HepG2 (cell line): ENCODE measurements at regions not wholly inside any gene's neighbourhood (a gene's known extent, or its start where the extent isn't known, plus 50 kb on each side); places are given as distances from the start of the nearest gene placed in this dataset.

Source experiments
- ATAC-seq: fragments of 200-7000 bp; cut with Tn5 transposase; 3 replicates; pipeline ENCODE4 v1.9.1; 2020; ENCODE audit warnings: mild to moderate bottlenecking, moderate library complexity
- BruUV-seq: library from RNA; stranded (reverse); fragments of 400-500 nt; replicated peaks from 2 replicates; lab custom pipeline; 2021; lab: Mats Ljungman, UMichigan
- CTCF ChIA-PET: fragments of 300-600 bp; formaldehyde crosslinking; extraction: SDS; loops from one replicate; lab custom pipeline; 2021; ENCODE audit warnings: low total read pairs, inconsistent platforms, low intra/inter-chr PET ratio; lab: Yijun Ruan, JAX
- POLR2A ChIA-PET: fragments of 350-600 bp; sonication (Branson Sonifier 250); formaldehyde crosslinking; loops from one replicate; lab custom pipeline; 2020; ENCODE audit warnings: antibody characterized with exemption, inconsistent platforms; lab: Yijun Ruan, JAX
- DNase-seq: peaks from one replicate; pipeline ENCODE4 v3.0.0-alpha.2; 2015; ENCODE audit warnings: low spot score
- FAIRE-seq: peaks from 3 replicates; lab custom pipeline; 2011; peaks lifted over from hg19 to GRCh38; lab: Jason Lieb, UNC
- H2AFZ ChIP-seq: one replicate; pipeline ENCODE4 v1.6.1; 2011; ENCODE audit warnings: low read length, inconsistent platforms
- H3K27ac ChIP-seq: fragments of 300-600 bp; 3 replicates; pipeline ENCODE4 v1.8.0; 2011; ENCODE audit warnings: mixed run types, mild to moderate bottlenecking, mixed read lengths, low read length, inconsistent platforms; ENCODE audit not compliant: insufficient read depth; ENCODE audit errors: extremely low read length
- H3K27me3 ChIP-seq, 2 experiments: fragments of 200-600 bp in 1 of 2; 2 replicates in 1 of 2; 3 replicates in 1 of 2; pipeline versions ENCODE4 v1.6.0 to v1.8.0; 2011; ENCODE audit warnings: low read length in 2 of 2, mild to moderate bottlenecking in 2 of 2, moderate library complexity in 2 of 2, inconsistent platforms in 1 of 2; ENCODE audit not compliant: insufficient read depth in 2 of 2, control insufficient read depth in 1 of 2
- H3K36me3 ChIP-seq, 2 experiments: fragments of 200-600 bp in 1 of 2; replicated peaks in 1 of 2; 2 replicates in 1 of 2; 3 replicates in 1 of 2; pipeline versions ENCODE4 v1.5.1 to v1.8.0; 2011; ENCODE audit warnings: low read length in 2 of 2, inconsistent platforms in 1 of 2; ENCODE audit not compliant: insufficient read depth in 2 of 2, control insufficient read depth in 1 of 2
- H3K4me1 ChIP-seq: 2 replicates; pipeline ENCODE4 v1.5.1; 2012; ENCODE audit warnings: low read length, inconsistent platforms; ENCODE audit not compliant: insufficient read depth
- H3K4me2 ChIP-seq: 2 replicates; pipeline ENCODE4 v1.6.0; 2011; ENCODE audit warnings: low read depth, low read length, inconsistent platforms
- H3K4me3 ChIP-seq, 3 experiments: fragments of 200-600 bp in 1 of 3; sonication (generic), shearing (Covaris generic) in 1 of 3; replicated peaks in 1 of 3; 2 replicates each; pipeline ENCODE4 v1.5.1; 2011 to 2016; ENCODE audit warnings: low read length in 3 of 3, inconsistent platforms in 2 of 3, low read depth in 2 of 3, mild to moderate bottlenecking in 2 of 3, control low read depth in 1 of 3, mixed read lengths in 1 of 3; ENCODE audit not compliant: insufficient read depth in 1 of 3
- H3K79me2 ChIP-seq: one replicate; pipeline ENCODE4 v1.6.1; 2011; ENCODE audit warnings: low read length, inconsistent platforms; ENCODE audit not compliant: insufficient read depth
- H3K9ac ChIP-seq: 2 replicates; pipeline ENCODE4 v1.6.0; 2011; ENCODE audit warnings: mild to moderate bottlenecking, low read depth, low read length, inconsistent platforms; ENCODE audit not compliant: insufficient read depth
- H3K9me3 ChIP-seq: 2 replicates; pipeline ENCODE4 v1.5.1; 2012; ENCODE audit warnings: mild to moderate bottlenecking, low read length
- H4K20me1 ChIP-seq: 2 replicates; pipeline ENCODE4 v1.6.0; 2011; ENCODE audit warnings: inconsistent platforms, mild to moderate bottlenecking, low read length, moderate library complexity; ENCODE audit not compliant: insufficient read depth
- CTCF ChIP-seq: sonication (generic); formaldehyde crosslinking; IDR thresholded peaks from 2 replicates; pipeline ENCODE4 v1.5.0; 2020; ENCODE audit warnings: mild to moderate bottlenecking, missing genetic modification reagents, moderate library complexity
- DR1 ChIP-seq: sonication (generic); formaldehyde crosslinking; IDR thresholded peaks from 2 replicates; pipeline ENCODE4 v1.8.0; 2021; ENCODE audit warnings: mild to moderate bottlenecking, missing genetic modification reagents, inconsistent platforms
- IRF2 ChIP-seq: IDR thresholded peaks from 2 replicates; pipeline ENCODE4 v1.6.1; 2018; ENCODE audit warnings: missing genetic modification reagents, missing compliant biosample characterization
- MED1 ChIP-seq: sonication (generic); formaldehyde crosslinking; IDR thresholded peaks from 2 replicates; pipeline ENCODE4 v1.4.0; 2020; ENCODE audit warnings: missing genetic modification reagents
- NFKBIZ ChIP-seq: IDR thresholded peaks from 2 replicates; pipeline ENCODE4 v1.6.1; 2018; ENCODE audit warnings: missing genetic modification reagents, missing compliant biosample characterization
- PAF1 ChIP-seq: IDR thresholded peaks from 2 replicates; pipeline ENCODE4 v1.6.1; 2016; ENCODE audit warnings: missing genetic modification reagents, missing compliant biosample characterization
- RFXAP ChIP-seq: sonication (generic); formaldehyde crosslinking; IDR thresholded peaks from 2 replicates; pipeline ENCODE4 v1.4.0; 2020; ENCODE audit warnings: missing genetic modification reagents, borderline replicate concordance
- RXRA ChIP-seq: sonication (generic); formaldehyde crosslinking; IDR thresholded peaks from 2 replicates; pipeline ENCODE4 v1.5.1; 2020; ENCODE audit warnings: missing genetic modification reagents
- ZBTB4 ChIP-seq: sonication (generic); formaldehyde crosslinking; IDR thresholded peaks from 2 replicates; pipeline ENCODE4 v1.4.0; 2020; ENCODE audit warnings: missing genetic modification reagents, mild to moderate bottlenecking, borderline replicate concordance
- ZFP62 ChIP-seq: sonication (generic); formaldehyde crosslinking; IDR thresholded peaks from 2 replicates; pipeline ENCODE4 v1.4.0; 2020; ENCODE audit warnings: missing genetic modification reagents
- ZNF558 ChIP-seq: sonication (generic); formaldehyde crosslinking; IDR thresholded peaks from 2 replicates; pipeline ENCODE4 v1.9.0; 2022; ENCODE audit warnings: mild to moderate bottlenecking, missing genetic modification reagents, borderline replicate concordance
- ZNF564 ChIP-seq: sonication (generic); formaldehyde crosslinking; IDR thresholded peaks from 2 replicates; pipeline ENCODE4 v1.8.1; 2023; ENCODE audit warnings: mild to moderate bottlenecking, missing genetic modification reagents
- WGBS: methylation state at CpG from one replicate; pipeline ENCODE4 v1.1.6; 2017; ENCODE audit warnings: low lambda C conversion rate; 5-methylcytosine and 5-hydroxymethylcytosine counted together
- in situ Hi-C: cut with HindIII; loops from 2 replicates; pipeline ENCODE4 v1.10.0; 2017; ENCODE audit warnings: low pct_unique_long_range_greater_than_20kb; ENCODE audit not compliant: extremely low pct_ligation_motif_present
- intact Hi-C: fragments of 100-400 bp; cut with micrococcal nuclease; formaldehyde crosslinking; loops from one replicate; pipeline ENCODE4 v1.10.0; 2022; ENCODE audit not compliant: unreplicated experiment
- TF ChIP-seq, protein P1 (sequence below): sonication (generic); formaldehyde crosslinking; conservative IDR thresholded peaks from 2 replicates; pipeline ENCODE4 v1.4.0; 2020; ENCODE audit warnings: missing genetic modification reagents
- TF ChIP-seq, protein P2 (sequence below): sonication (generic); formaldehyde crosslinking; IDR thresholded peaks from 2 replicates; pipeline ENCODE4 v1.4.0; 2020; ENCODE audit warnings: low read depth, mild to moderate bottlenecking, missing genetic modification reagents
- TF ChIP-seq, protein P3 (sequence below): sonication (generic); IDR thresholded peaks from 2 replicates; pipeline ENCODE4 v1.6.1; 2016; ENCODE audit warnings: low read depth, borderline replicate concordance

DNA sequence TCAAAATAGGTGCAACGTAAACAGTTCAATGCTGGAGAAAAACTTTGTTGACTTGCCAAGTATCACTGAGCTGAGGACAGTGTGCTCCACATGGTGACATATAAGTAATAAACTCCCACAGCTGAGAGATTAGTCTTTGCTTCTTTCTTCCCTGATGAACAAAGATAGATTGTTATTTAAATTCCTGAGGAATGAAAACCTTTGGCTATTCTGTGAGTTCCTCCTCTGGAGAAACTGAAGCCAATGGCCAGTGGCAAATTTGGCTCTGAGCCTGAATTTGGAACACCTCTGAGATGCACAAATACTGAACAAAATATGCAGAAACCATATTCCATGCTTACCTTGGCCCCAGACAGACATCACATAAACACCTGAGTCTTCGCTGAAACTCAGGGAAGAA is 63.3 kb downstream of the RPL22L1 start:
- no peaks in the 10 kb centered on the region for H4K20me1 ChIP-seq
- H3K36me3 ChIP-seq, result no peaks in the 10 kb centered on the region
- ATAC-seq (no peak), FAIRE-seq (no peak), DNase-seq (no peak)
- H3K79me2 ChIP-seq, result no peaks in the 10 kb centered on the region
- H3K9ac ChIP-seq, result no peak overlapping the region
- no peaks in the 10 kb centered on the region for H3K27me3 ChIP-seq
- no peaks in the 10 kb centered on the region for H3K4me1 ChIP-seq
- no peak overlapping the region for H3K4me3 ChIP-seq
- BruUV-seq, result no TSS peak
- H3K27ac ChIP-seq, result no peak overlapping the region
- ChIA-PET POLR2A (no interaction called here), CTCF (no interaction called here)
- in situ Hi-C loops (loop anchor here (25.0 kb wide), 1 partner anchor 494 kb away; no protein-coding TSS in a partner anchor), intact Hi-C loops (loop anchor here (10.0 kb wide), 1 partner anchor 312 kb away; no protein-coding TSS in a partner anchor)
- H3K9me3 ChIP-seq, result no peaks in the 10 kb centered on the region
- H3K4me2 ChIP-seq, result no peak overlapping the region
- no peak overlapping the region for H2AFZ ChIP-seq
- TF ChIP-seq IRF2 (CRISPR knock-in tag) (no peak), CTCF (CRISPR knock-in tag) (no peak), MED1 (CRISPR knock-in tag) (no peak), DR1 (no peak), PAF1 (no peak), RFXAP (CRISPR knock-in tag) (no peak), ZFP62 (CRISPR knock-in tag) (no peak), ZBTB4 (CRISPR knock-in tag) (no peak), ZNF558 (no peak), ZNF564 (CRISPR knock-in tag) (no peak), NFKBIZ (CRISPR knock-in tag) (no peak), RXRA (CRISPR knock-in tag) (no peak)
- TF ChIP-seq, protein P1, sequence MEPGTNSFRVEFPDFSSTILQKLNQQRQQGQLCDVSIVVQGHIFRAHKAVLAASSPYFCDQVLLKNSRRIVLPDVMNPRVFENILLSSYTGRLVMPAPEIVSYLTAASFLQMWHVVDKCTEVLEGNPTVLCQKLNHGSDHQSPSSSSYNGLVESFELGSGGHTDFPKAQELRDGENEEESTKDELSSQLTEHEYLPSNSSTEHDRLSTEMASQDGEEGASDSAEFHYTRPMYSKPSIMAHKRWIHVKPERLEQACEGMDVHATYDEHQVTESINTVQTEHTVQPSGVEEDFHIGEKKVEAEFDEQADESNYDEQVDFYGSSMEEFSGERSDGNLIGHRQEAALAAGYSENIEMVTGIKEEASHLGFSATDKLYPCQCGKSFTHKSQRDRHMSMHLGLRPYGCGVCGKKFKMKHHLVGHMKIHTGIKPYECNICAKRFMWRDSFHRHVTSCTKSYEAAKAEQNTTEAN (CRISPR knock-in tag), result no peak
- TF ChIP-seq, protein P2, sequence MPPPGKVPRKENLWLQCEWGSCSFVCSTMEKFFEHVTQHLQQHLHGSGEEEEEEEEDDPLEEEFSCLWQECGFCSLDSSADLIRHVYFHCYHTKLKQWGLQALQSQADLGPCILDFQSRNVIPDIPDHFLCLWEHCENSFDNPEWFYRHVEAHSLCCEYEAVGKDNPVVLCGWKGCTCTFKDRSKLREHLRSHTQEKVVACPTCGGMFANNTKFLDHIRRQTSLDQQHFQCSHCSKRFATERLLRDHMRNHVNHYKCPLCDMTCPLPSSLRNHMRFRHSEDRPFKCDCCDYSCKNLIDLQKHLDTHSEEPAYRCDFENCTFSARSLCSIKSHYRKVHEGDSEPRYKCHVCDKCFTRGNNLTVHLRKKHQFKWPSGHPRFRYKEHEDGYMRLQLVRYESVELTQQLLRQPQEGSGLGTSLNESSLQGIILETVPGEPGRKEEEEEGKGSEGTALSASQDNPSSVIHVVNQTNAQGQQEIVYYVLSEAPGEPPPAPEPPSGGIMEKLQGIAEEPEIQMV (CRISPR knock-in tag), result no peak
- TF ChIP-seq, protein P3, sequence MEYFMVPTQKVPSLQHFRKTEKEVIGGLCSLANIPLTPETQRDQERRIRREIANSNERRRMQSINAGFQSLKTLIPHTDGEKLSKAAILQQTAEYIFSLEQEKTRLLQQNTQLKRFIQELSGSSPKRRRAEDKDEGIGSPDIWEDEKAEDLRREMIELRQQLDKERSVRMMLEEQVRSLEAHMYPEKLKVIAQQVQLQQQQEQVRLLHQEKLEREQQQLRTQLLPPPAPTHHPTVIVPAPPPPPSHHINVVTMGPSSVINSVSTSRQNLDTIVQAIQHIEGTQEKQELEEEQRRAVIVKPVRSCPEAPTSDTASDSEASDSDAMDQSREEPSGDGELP, result no peak
- 53% methylated on average over 2 of the region's 2 CpGs for WGBS
